Loucy (cell line): ENCODE measurements at regions not wholly inside any gene's neighbourhood (a gene's known extent, or its start where the extent isn't known, plus 50 kb on each side); places are given as distances from the start of the nearest gene placed in this dataset.

ENCODE experiments used
- H2AFZ ChIP-seq: fragments of 200-600 bp; sonication (generic); 2 replicates; pipeline ENCODE4 v1.6.0; 2016; ENCODE audit warnings: antibody characterized with exemption, mild to moderate bottlenecking, low read length, moderate library complexity
- H3F3A ChIP-seq: fragments of 200-600 bp; 2 replicates; pipeline ENCODE4 v1.6.0; 2016; ENCODE audit warnings: antibody characterized with exemption, low read depth, mild to moderate bottlenecking
- H3K27me3 ChIP-seq: fragments of 200-600 bp; sonication (generic); 2 replicates; pipeline ENCODE4 v1.6.1; 2014; ENCODE audit warnings: low read length, mild to moderate bottlenecking; ENCODE audit not compliant: insufficient read depth, poor library complexity, severe bottlenecking
- H3K36me3 ChIP-seq: fragments of 200-600 bp; sonication (generic); 2 replicates; pipeline ENCODE4 v1.6.1; 2016; ENCODE audit warnings: low read length; ENCODE audit not compliant: insufficient read depth
- H3K4me1 ChIP-seq: fragments of 200-600 bp; sonication (generic); 2 replicates; pipeline ENCODE4 v1.5.1; 2014; ENCODE audit warnings: low read length, mild to moderate bottlenecking; ENCODE audit not compliant: insufficient read depth, poor library complexity, severe bottlenecking
- H3K4me2 ChIP-seq: fragments of 200-600 bp; sonication (generic); 2 replicates; pipeline ENCODE4 v1.6.0; 2014; ENCODE audit warnings: antibody characterized with exemption, low read length, low read depth, mild to moderate bottlenecking; ENCODE audit not compliant: poor library complexity, severe bottlenecking
- H3K4me3 ChIP-seq: fragments of 200-600 bp; sonication (generic); 2 replicates; pipeline ENCODE4 v1.5.1; 2014; ENCODE audit warnings: low read length, mild to moderate bottlenecking, mixed read lengths; ENCODE audit not compliant: poor library complexity, severe bottlenecking
- H3K79me2 ChIP-seq: fragments of 200-600 bp; sonication (generic); 2 replicates; pipeline ENCODE4 v1.6.1; 2014; ENCODE audit warnings: low read length; ENCODE audit not compliant: insufficient read depth
- H3K9ac ChIP-seq: fragments of 200-600 bp; sonication (generic); 2 replicates; pipeline ENCODE4 v1.6.0; 2014; ENCODE audit warnings: mild to moderate bottlenecking, low read depth, low read length, moderate library complexity; ENCODE audit not compliant: poor library complexity, severe bottlenecking
- H3K9me2 ChIP-seq: fragments of 200-600 bp; sonication (generic); replicated peaks from 2 replicates; pipeline ENCODE4 v1.6.1; 2016; ENCODE audit warnings: low read depth, low read length, mixed read lengths
- H3K9me3 ChIP-seq: fragments of 200-600 bp; sonication (generic); 2 replicates; pipeline ENCODE4 v1.6.1; 2014; ENCODE audit warnings: mild to moderate bottlenecking, antibody characterized with exemption, low read length, low read depth; ENCODE audit not compliant: insufficient read depth
- H4K20me1 ChIP-seq: fragments of 200-600 bp; sonication (generic); 2 replicates; pipeline ENCODE4 v1.6.0; 2014; ENCODE audit warnings: antibody characterized with exemption, low read length, mild to moderate bottlenecking; ENCODE audit not compliant: insufficient read depth, poor library complexity, severe bottlenecking
- CTCF ChIP-seq: fragments of 200-600 bp; sonication (generic); conservative IDR thresholded peaks from 2 replicates; pipeline ENCODE4 v1.5.1; 2014; ENCODE audit warnings: mild to moderate bottlenecking, antibody characterized with exemption, low read length
- EZH2phosphoT487 ChIP-seq: fragments of 200-600 bp; IDR thresholded peaks from 2 replicates; pipeline ENCODE4 v1.6.1; 2018; ENCODE audit warnings: antibody characterized with exemption, mild to moderate bottlenecking, moderate library complexity, borderline replicate concordance

GRCh38 chr3:90099493-90099892 lies 992.1 kb downstream of the EPHA3 start:
- no peak overlapping the region for H3K4me2 ChIP-seq
- no peak for TF ChIP-seq CTCF
- no peak for TF ChIP-seq EZH2phosphoT487
- H3K36me3 ChIP-seq, result no peaks in the 10 kb centered on the region
- H3K9me3 ChIP-seq, result no peaks in the 10 kb centered on the region
- H4K20me1 ChIP-seq, result no peaks in the 10 kb centered on the region
- H3K9me2 ChIP-seq, result no peaks in the 10 kb centered on the region
- H3K27me3 ChIP-seq, result no peaks in the 10 kb centered on the region
- H2AFZ ChIP-seq, result no peak overlapping the region
- H3K4me3 ChIP-seq, result no peak overlapping the region
- no peak overlapping the region for H3K9ac ChIP-seq
- no peaks in the 10 kb centered on the region for H3K4me1 ChIP-seq
- H3K79me2 ChIP-seq, result no peaks in the 10 kb centered on the region
- H3F3A ChIP-seq, result no peaks in the 10 kb centered on the region

- Histone ChIP-seq H3K4me1 (no peaks in the 10 kb centered on the region), H2AFZ (no peak overlapping the region), H3K79me2 (no peaks in the 10 kb centered on the region), H3K4me3 (no peak overlapping the region), H3K9me3 (no peaks in the 10 kb centered on the region), H4K20me1 (no peaks in the 10 kb centered on the region), H3K9ac (no peak overlapping the region), H3F3A (no peaks in the 10 kb centered on the region), H3K4me2 (no peak overlapping the region), H3K27me3 (no peaks in the 10 kb centered on the region), H3K9me2 (no peaks in the 10 kb centered on the region), H3K36me3 (no peaks in the 10 kb centered on the region)
- TF ChIP-seq EZH2phosphoT487 (no peak), CTCF (no peak)
Measured at GRCh38 chr3:90102146-90102545, 994.7 kb downstream of the EPHA3 start.

GRCh38 chr3:90121326-90121725 lies 1013.9 kb downstream of the EPHA3 start:
- no peak overlapping the region for H3K4me3 ChIP-seq
- H3K9me2 ChIP-seq, result no peaks in the 10 kb centered on the region
- no peaks in the 10 kb centered on the region for H3K79me2 ChIP-seq
- no peaks in the 10 kb centered on the region for H3F3A ChIP-seq
- no peaks in the 10 kb centered on the region for H3K9me3 ChIP-seq
- no peak for TF ChIP-seq EZH2phosphoT487
- TF ChIP-seq CTCF, result no peak
- no peak overlapping the region for H2AFZ ChIP-seq
- no peaks in the 10 kb centered on the region for H4K20me1 ChIP-seq
- no peaks in the 10 kb centered on the region for H3K4me1 ChIP-seq
- H3K27me3 ChIP-seq, result no peaks in the 10 kb centered on the region
- H3K9ac ChIP-seq, result no peak overlapping the region
- H3K4me2 ChIP-seq, result no peak overlapping the region
- no peaks in the 10 kb centered on the region for H3K36me3 ChIP-seq
